GM23248 (cell line): ENCODE measurements at regions not wholly inside any gene's neighbourhood (a gene's known extent, or its start where the extent isn't known, plus 50 kb on each side); places are given as distances from the start of the nearest gene placed in this dataset.
"Not testable (repeated sequence)": the region's sequence is repeated elsewhere in the genome, so short reads cannot be mapped to it uniquely, and the experiment has no call there.

ENCODE experiments used
- DNase-seq: peaks from one replicate; pipeline ENCODE4 v3.0.0-alpha.2; 2015
- H2AFZ ChIP-seq: fragments of 200-600 bp; sonication (generic); 2 replicates; pipeline ENCODE4 v1.6.1; 2016; ENCODE audit warnings: antibody characterized with exemption
- H3F3A ChIP-seq: fragments of 200-600 bp; sonication (generic); 2 replicates; pipeline ENCODE4 v1.6.1; 2016; ENCODE audit warnings: mild to moderate bottlenecking, antibody characterized with exemption, mixed run types; ENCODE audit not compliant: insufficient read depth
- H3K27ac ChIP-seq: fragments of 200-600 bp; sonication (generic); 2 replicates; pipeline ENCODE4 v1.5.1; 2016; ENCODE audit warnings: mild to moderate bottlenecking
- H3K27me3 ChIP-seq: fragments of 200-600 bp; sonication (generic); replicated peaks from 2 replicates; pipeline ENCODE4 v1.6.1; 2016; ENCODE audit warnings: mild to moderate bottlenecking; ENCODE audit not compliant: insufficient read depth
- H3K36me3 ChIP-seq: fragments of 200-600 bp; sonication (generic); 2 replicates; pipeline ENCODE4 v1.6.1; 2016; ENCODE audit warnings: low read depth, mild to moderate bottlenecking
- H3K4me1 ChIP-seq: fragments of 200-600 bp; sonication (generic); 2 replicates; pipeline ENCODE4 v1.6.1; 2016; ENCODE audit warnings: mild to moderate bottlenecking; ENCODE audit not compliant: insufficient read depth
- H3K4me2 ChIP-seq: fragments of 200-600 bp; sonication (generic); one replicate; pipeline ENCODE4 v1.6.1; 2016; ENCODE audit warnings: mild to moderate bottlenecking; ENCODE audit not compliant: unreplicated experiment
- H3K4me3 ChIP-seq: fragments of 200-600 bp; sonication (generic); 2 replicates; pipeline ENCODE4 v1.5.1; 2016; ENCODE audit warnings: mild to moderate bottlenecking
- H3K79me2 ChIP-seq: fragments of 200-600 bp; sonication (generic); 2 replicates; pipeline ENCODE4 v1.6.1; 2016; ENCODE audit warnings: mild to moderate bottlenecking; ENCODE audit not compliant: insufficient read depth
- H3K9ac ChIP-seq: fragments of 200-600 bp; sonication (generic); 2 replicates; pipeline ENCODE4 v1.6.1; 2016; ENCODE audit warnings: mild to moderate bottlenecking
- H3K9me2 ChIP-seq: fragments of 200-600 bp; sonication (generic); 2 replicates; pipeline ENCODE4 v1.6.1; 2016; ENCODE audit warnings: mixed run types, mild to moderate bottlenecking, moderate library complexity; ENCODE audit not compliant: insufficient read depth
- H3K9me3 ChIP-seq: fragments of 200-600 bp; sonication (generic); one replicate; pipeline ENCODE4 v1.6.1; 2017; ENCODE audit warnings: low read depth
- H4K20me1 ChIP-seq: fragments of 200-600 bp; sonication (generic); 2 replicates; pipeline ENCODE4 v1.6.0; 2016; ENCODE audit not compliant: insufficient read depth
- EZH2 ChIP-seq: fragments of 200-600 bp; sonication (generic); IDR thresholded peaks from 2 replicates; pipeline ENCODE4 v1.6.1; 2018; ENCODE audit warnings: antibody characterized with exemption, mild to moderate bottlenecking; ENCODE audit not compliant: insufficient read depth, poor library complexity, severe bottlenecking
- EZH2phosphoT487 ChIP-seq: fragments of 200-600 bp; sonication (generic); IDR thresholded peaks from 2 replicates; pipeline ENCODE4 v1.6.1; 2018; ENCODE audit warnings: antibody characterized with exemption, moderate library complexity, mild to moderate bottlenecking, low read depth; ENCODE audit not compliant: insufficient read depth
- WGBS, 2 experiments: methylation state at CpG; one replicate each; pipeline ENCODE4 v1.1.6; 2015 to 2017; ENCODE audit warnings: low lambda C conversion rate in 2 of 2, low coverage in 1 of 2; ENCODE audit errors: missing lambda C conversion rate in 2 of 2; 5-methylcytosine and 5-hydroxymethylcytosine counted together
- in situ Hi-C: fragments of 300-500 bp; cut with MboI; formaldehyde crosslinking; loops from 2 replicates; pipeline ENCODE4 v1.15.0; 2020

DNA sequence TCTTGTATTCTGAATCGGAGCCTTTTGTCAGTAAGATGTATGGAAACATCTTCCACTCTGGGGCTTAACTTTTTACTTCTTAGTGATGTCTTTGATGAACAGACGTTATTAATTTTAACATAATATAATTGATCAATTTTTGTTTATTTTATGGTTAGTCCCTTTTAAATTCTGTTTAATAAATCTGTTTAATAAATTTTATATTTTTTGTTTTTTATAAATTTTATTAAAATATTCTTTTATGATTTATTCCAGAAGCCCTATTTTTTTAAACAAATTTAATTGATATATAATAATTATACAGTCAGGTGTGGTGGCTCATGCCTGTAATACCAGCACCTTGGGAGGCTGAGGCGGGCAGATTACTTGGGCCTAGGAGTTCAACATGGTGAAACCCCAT, 235.1 kb downstream of the AEBP2 start:
- 32 to 41% methylated on average over 3 of the region's 3 CpGs for WGBS, 2 experiments
- in situ Hi-C loops, result no loop called here
- no peaks in the 10 kb centered on the region for H3K36me3 ChIP-seq

DNA sequence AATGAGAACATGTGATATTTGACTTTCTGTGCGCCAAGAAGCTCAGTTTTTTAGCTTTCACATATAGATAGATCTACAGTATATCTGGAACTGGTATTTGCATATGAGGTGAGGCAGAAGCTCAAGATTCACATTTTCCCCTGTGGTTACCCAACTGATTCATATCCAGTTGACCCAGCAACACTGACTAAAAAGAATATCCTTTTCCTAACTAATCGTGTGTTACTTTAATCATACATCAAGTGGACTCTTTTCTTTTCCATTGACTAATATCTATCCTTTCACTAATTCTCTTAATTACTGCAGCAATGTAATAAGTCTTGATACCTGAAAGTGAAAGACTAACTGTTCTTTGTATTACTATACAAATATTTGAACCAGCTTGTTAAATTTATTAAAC, 236.1 kb downstream of the AEBP2 start:
- WGBS, 2 experiments, result 66 to 67% methylated on average over 2 of the region's 2 CpGs
- DNase-seq, result no peak
- no peak overlapping the region for H3K9ac ChIP-seq
- no peaks in the 10 kb centered on the region for H3K9me2 ChIP-seq
- H2AFZ ChIP-seq, result no peak overlapping the region
- no peak overlapping the region for H3K27ac ChIP-seq
- no peaks in the 10 kb centered on the region for H3K79me2 ChIP-seq
- no peaks in the 10 kb centered on the region for H4K20me1 ChIP-seq
- TF ChIP-seq EZH2 (no peak), EZH2phosphoT487 (no peak)
- no peaks in the 10 kb centered on the region for H3K9me3 ChIP-seq
- no peaks in the 10 kb centered on the region for H3K36me3 ChIP-seq
- in situ Hi-C loops, result no loop called here
- H3F3A ChIP-seq, result no peaks in the 10 kb centered on the region
- no peak overlapping the region for H3K4me3 ChIP-seq
- H3K4me2 ChIP-seq, result no peak overlapping the region
- H3K4me1 ChIP-seq, result no peaks in the 10 kb centered on the region
- H3K27me3 ChIP-seq, result no peaks in the 10 kb centered on the region

More for the DNA sequence above, 235.1 kb downstream of the AEBP2 start:
- TF ChIP-seq EZH2phosphoT487, result no peak
- no peak for TF ChIP-seq EZH2
- Histone ChIP-seq H3K4me1 (no peaks in the 10 kb centered on the region), H3K9ac (no peak overlapping the region), H3K27ac (no peak overlapping the region), H3K27me3 (no peaks in the 10 kb centered on the region), H3K79me2 (no peaks in the 10 kb centered on the region), H3K9me3 (no peaks in the 10 kb centered on the region), H3K4me2 (no peak overlapping the region), H3F3A (no peaks in the 10 kb centered on the region), H3K4me3 (no peak overlapping the region), H3K9me2 (no peaks in the 10 kb centered on the region), H4K20me1 (no peaks in the 10 kb centered on the region), H2AFZ (no peak overlapping the region)
- DNase-seq, result no peak

DNA sequence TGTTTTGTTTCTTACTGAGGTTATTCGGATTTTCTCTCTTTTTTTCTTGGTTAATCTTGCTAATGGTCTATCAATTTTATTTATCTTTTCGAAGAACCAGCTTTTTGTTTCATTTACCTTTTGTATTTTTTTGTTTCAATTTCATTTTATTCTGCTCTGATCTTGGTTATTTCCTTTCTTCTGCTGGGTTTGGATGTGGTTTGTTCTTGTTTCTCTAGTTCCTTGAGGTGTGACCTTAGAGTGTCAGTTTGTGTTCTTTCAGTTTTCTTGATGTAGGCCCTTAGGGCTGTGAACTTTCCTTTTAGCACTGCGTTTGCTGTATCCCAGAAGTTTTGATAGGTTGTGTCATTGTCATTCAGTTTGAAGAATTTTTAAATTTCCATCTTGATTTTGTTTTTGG, 239.2 kb downstream of the AEBP2 start:
- WGBS, 2 experiments, result 44 to 49% methylated on average over 3 of the region's 3 CpGs
- H2AFZ ChIP-seq, H3K9ac ChIP-seq, H4K20me1 ChIP-seq, H3K4me3 ChIP-seq, H3K4me1 ChIP-seq, H3K4me2 ChIP-seq, DNase-seq, H3K79me2 ChIP-seq, H3K27me3 ChIP-seq, H3K27ac ChIP-seq, H3K9me3 ChIP-seq, H3K36me3 ChIP-seq, H3K9me2 ChIP-seq, in situ Hi-C loops, H3F3A ChIP-seq: not testable (repeated sequence)

DNA sequence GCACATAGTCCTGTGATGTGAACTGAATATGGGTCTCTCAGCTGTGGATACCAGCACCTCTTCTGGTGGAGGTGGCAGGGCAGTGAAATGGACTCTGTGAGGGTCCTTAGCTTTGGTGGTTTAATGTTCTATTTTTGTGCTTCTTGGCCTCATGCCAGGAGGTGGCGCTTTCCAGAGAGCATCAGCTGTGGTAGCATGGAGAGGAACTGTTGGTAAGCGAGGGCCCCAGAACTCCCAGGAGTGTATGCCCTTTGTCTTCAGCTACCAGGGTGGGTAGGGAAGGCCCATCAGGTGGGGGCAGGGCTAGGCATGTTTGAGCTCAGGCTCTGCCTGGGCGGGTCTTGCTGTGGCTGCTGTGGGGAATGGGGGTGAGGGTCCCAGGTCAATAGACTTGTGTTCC, 241.7 kb downstream of the AEBP2 start:
- in situ Hi-C loops, result no loop called here

DNA sequence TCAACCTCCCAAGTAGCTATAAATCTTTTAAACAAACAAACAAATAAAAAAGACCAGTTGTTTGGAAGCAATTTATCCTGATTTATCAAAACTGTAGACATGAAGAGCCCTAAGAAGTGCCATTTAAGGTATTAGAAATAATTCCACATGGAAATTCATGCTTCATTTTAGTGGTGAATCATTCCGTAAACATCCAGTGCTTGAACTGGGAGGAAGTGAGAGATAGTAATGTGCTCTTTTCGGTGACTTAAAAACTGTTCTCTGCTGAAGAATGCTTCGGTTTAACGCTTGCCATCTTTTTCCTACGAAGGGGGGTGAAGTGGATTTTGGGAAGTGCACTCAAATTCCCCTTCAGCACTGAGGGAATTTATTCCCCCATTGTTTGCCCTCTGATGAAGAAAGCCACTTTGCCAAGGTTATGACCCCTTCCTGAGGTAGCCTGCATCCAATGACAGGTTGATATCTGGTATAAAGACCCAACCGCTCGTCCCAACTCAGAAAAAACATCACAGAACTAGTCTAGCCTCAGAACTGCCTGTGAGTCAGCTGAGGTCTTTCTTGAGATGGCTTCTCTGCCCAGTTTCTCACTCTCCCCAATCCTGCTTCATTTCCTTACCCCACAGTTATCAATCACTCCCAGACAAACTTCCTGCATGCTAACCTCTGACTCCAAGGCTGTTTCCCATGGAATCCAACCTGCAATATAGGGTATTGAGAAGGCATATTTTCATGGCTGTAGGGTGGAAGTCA, 244.1 kb downstream of the AEBP2 start:
- Histone ChIP-seq H3K79me2 (no peaks in the 10 kb centered on the region), H3K36me3 (no peaks in the 10 kb centered on the region), H3K9ac (no peak overlapping the region), H3K4me2 (no peak overlapping the region), H3K9me2 (no peaks in the 10 kb centered on the region), H3K4me3 (no peak overlapping the region), H3K27ac (no peak overlapping the region), H3K4me1 (peaks cover 5% of the 10 kb centered on the region; the same call in 1 of the 2 replicates), H4K20me1 (no peaks in the 10 kb centered on the region), H3K27me3 (no peaks in the 10 kb centered on the region), H3K9me3 (no peaks in the 10 kb centered on the region), H2AFZ (no peak overlapping the region), H3F3A (no peaks in the 10 kb centered on the region)
- in situ Hi-C loops, result no loop called here
- 87 to 90% methylated on average over 7 of the region's 7 CpGs for WGBS, 2 experiments
- DNase-seq, result peak; percentile 33
- no peak for TF ChIP-seq EZH2phosphoT487
- no peak for TF ChIP-seq EZH2

More for the DNA sequence above, 241.7 kb downstream of the AEBP2 start:
- no peak for TF ChIP-seq EZH2
- no peak for TF ChIP-seq EZH2phosphoT487
- H3K4me1 ChIP-seq, result peaks cover 5% of the 10 kb centered on the region; the same call in 1 of the 2 replicates
- H3K27ac ChIP-seq, result no peak overlapping the region
- H3K79me2 ChIP-seq, result no peaks in the 10 kb centered on the region
- H3F3A ChIP-seq, result no peaks in the 10 kb centered on the region
- no peak overlapping the region for H3K9ac ChIP-seq
- no peak for DNase-seq
- H3K4me3 ChIP-seq, result no peak overlapping the region
- H3K4me2 ChIP-seq, result no peak overlapping the region
- H3K9me3 ChIP-seq, result no peaks in the 10 kb centered on the region
- H2AFZ ChIP-seq, result no peak overlapping the region
- no peaks in the 10 kb centered on the region for H3K9me2 ChIP-seq
- H3K27me3 ChIP-seq, result no peaks in the 10 kb centered on the region
- no peaks in the 10 kb centered on the region for H3K36me3 ChIP-seq
- no peaks in the 10 kb centered on the region for H4K20me1 ChIP-seq
- 74% methylated on average over 3 of the region's 3 CpGs for WGBS, 2 experiments
